HEK293T (cell line): ENCODE measurements at regions not wholly inside any gene's neighbourhood (a gene's known extent, or its start where the extent isn't known, plus 50 kb on each side); places are given as distances from the start of the nearest gene placed in this dataset.
A peak's percentile ranks its signal among the peaks of the same experiment; 100 is the strongest.
"Not testable (repeated sequence)": the region's sequence is repeated elsewhere in the genome, so short reads cannot be mapped to it uniquely, and the experiment has no call there.

ENCODE experiments used
- CTCF ChIA-PET: fragments of 350-600 bp; formaldehyde crosslinking; extraction: SDS; loops from one replicate; lab custom pipeline; 2021; ENCODE audit warnings: antibody characterized with exemption, inconsistent platforms; lab: Yijun Ruan, JAX
- POLR2A ChIA-PET: fragments of 350-600 bp; formaldehyde crosslinking; extraction: SDS; loops from one replicate; lab custom pipeline; 2020; ENCODE audit warnings: antibody characterized with exemption, inconsistent platforms; lab: Yijun Ruan, JAX
- DNase-seq: peaks from one replicate; pipeline ENCODE4 v3.0.0; 2012; ENCODE audit warnings: mixed read lengths; ENCODE audit errors: extremely low spot score
- ARNT ChIP-seq: fragments of 450-650 bp; IDR thresholded peaks from 2 replicates; pipeline ENCODE4 v1.6.1; 2017; ENCODE audit warnings: mild to moderate bottlenecking
- BHLHE40 ChIP-seq: fragments of 450-650 bp; IDR thresholded peaks from 2 replicates; pipeline ENCODE4 v1.6.1; 2016; ENCODE audit warnings: mild to moderate bottlenecking, moderate library complexity, borderline replicate concordance
- CTBP1 ChIP-seq: fragments of 450-650 bp; IDR thresholded peaks from 2 replicates; pipeline ENCODE4 v1.6.1; 2016; ENCODE audit warnings: borderline replicate concordance
- ELF4 ChIP-seq: fragments of 450-650 bp; IDR thresholded peaks from 2 replicates; pipeline ENCODE4 v1.6.1; 2017; ENCODE audit warnings: antibody characterized with exemption
- FOXA1 ChIP-seq: fragments of 450-650 bp; IDR thresholded peaks from 2 replicates; pipeline ENCODE4 v1.6.1; 2016; ENCODE audit warnings: mild to moderate bottlenecking
- FOXK2 ChIP-seq: fragments of 450-650 bp; IDR thresholded peaks from 2 replicates; pipeline ENCODE4 v1.6.1; 2016; ENCODE audit warnings: mild to moderate bottlenecking
- FOXM1 ChIP-seq: fragments of 450-650 bp; IDR thresholded peaks from 2 replicates; pipeline ENCODE4 v1.6.1; 2017; ENCODE audit warnings: mild to moderate bottlenecking, borderline replicate concordance
- HDGF ChIP-seq: fragments of 450-650 bp; IDR thresholded peaks from 2 replicates; pipeline ENCODE4 v1.6.1; 2017; ENCODE audit warnings: antibody characterized with exemption, borderline replicate concordance
- L3MBTL2 ChIP-seq: fragments of 450-650 bp; conservative IDR thresholded peaks from 2 replicates; pipeline ENCODE4 v1.6.1; 2016; ENCODE audit warnings: mild to moderate bottlenecking
- LEF1 ChIP-seq: fragments of 450-650 bp; IDR thresholded peaks from 2 replicates; pipeline ENCODE4 v1.6.1; 2017; ENCODE audit warnings: mild to moderate bottlenecking, borderline replicate concordance
- NFRKB ChIP-seq: fragments of 450-650 bp; IDR thresholded peaks from 2 replicates; pipeline ENCODE4 v1.6.1; 2016; ENCODE audit warnings: mild to moderate bottlenecking, moderate library complexity
- SP1 ChIP-seq: fragments of 450-650 bp; IDR thresholded peaks from 2 replicates; pipeline ENCODE4 v1.6.1; 2017
- SUZ12 ChIP-seq: fragments of 450-650 bp; IDR thresholded peaks from 2 replicates; pipeline ENCODE4 v1.6.1; 2016; ENCODE audit warnings: mild to moderate bottlenecking
- TARDBP ChIP-seq: fragments of 450-650 bp; IDR thresholded peaks from 2 replicates; pipeline ENCODE4 v1.6.1; 2016
- ZNF384 ChIP-seq: fragments of 450-650 bp; IDR thresholded peaks from 2 replicates; pipeline ENCODE4 v1.6.1; 2016
- TF ChIP-seq, protein P1 (sequence below): fragments of 450-650 bp; IDR thresholded peaks from 2 replicates; pipeline ENCODE4 v1.6.1; 2016

DNA sequence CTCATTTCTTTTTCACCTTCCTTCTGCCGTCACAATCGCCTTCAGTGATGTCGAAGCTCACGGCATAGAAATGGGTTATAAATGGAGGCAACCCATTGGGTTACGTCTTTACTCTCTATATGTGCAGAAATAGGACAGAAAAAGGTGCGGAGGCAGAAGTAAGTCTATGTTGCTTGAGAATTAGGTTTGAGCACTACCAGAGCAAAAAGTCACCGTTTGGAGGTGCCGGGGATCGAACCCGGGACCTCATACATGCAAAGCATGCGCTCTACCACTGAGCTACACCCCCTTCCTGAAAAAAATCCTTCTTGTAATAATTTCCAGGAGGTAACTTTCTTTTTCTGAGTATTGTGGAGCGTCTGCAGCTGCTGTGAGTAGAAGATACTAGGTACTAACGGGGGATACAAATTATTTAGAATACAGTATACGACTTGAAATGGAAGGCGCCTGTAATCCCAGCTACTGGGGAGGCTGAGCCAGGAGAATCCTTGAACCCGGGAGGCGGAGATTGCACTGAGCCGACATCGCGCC, 134.2 kb downstream of the TRIM27 start:
- TF ChIP-seq TARDBP (peak; percentile 10; the same call in 1 of the 2 replicates), NFRKB (no peak), ZNF384 (peak; percentile 48), L3MBTL2 (peak; percentile 61)
- ChIA-PET CTCF (interaction anchor here (0.6 kb wide), 1 partner anchor 18 kb away, joined by 3 read pairs; no protein-coding TSS in a partner anchor), POLR2A (interaction anchor here (0.9 to 1.0 kb wide), 2 partner anchors 12 to 13 kb away, joined by 3 read pairs; no protein-coding TSS in a partner anchor)
- no peak for DNase-seq

DNA sequence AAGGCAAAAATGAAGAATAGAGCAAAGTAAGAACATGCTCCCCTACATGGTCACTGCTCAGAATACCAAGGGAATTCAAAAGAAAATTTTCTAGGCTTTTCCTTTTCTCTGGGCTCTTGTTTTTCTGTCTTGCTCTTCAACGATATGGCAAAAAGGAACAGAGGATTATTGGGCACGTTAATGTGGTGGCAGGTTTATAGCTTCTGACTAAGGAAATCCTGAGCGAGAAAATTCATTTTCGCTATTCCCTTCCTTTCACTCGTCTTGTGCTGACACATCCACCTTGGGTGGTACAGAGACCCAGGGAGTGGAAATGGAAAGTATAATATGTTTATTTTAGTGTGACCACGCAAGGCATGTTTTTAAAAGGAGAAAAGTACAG, 132.8 kb downstream of the TRIM27 start:
- POLR2A ChIA-PET: no interaction called here
- CTCF ChIA-PET: interaction anchor here (0.8 kb wide), 1 partner anchor 56 kb away, joined by 4 read pairs; no protein-coding TSS in a partner anchor
- DNase-seq: no peak
- TF ChIP-seq FOXM1 (no peak), SP1 (no peak), TARDBP (no peak), HDGF (no peak), ELF4 (no peak), LEF1 (no peak), FOXK2 (no peak), L3MBTL2 (no peak), CTBP1 (no peak), ARNT (no peak), SUZ12 (no peak), BHLHE40 (no peak), NFRKB (no peak), ZNF384 (no peak), FOXA1 (no peak)
- TF ChIP-seq, protein P1, sequence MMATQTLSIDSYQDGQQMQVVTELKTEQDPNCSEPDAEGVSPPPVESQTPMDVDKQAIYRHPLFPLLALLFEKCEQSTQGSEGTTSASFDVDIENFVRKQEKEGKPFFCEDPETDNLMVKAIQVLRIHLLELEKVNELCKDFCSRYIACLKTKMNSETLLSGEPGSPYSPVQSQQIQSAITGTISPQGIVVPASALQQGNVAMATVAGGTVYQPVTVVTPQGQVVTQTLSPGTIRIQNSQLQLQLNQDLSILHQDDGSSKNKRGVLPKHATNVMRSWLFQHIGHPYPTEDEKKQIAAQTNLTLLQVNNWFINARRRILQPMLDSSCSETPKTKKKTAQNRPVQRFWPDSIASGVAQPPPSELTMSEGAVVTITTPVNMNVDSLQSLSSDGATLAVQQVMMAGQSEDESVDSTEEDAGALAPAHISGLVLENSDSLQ: no peak

DNA sequence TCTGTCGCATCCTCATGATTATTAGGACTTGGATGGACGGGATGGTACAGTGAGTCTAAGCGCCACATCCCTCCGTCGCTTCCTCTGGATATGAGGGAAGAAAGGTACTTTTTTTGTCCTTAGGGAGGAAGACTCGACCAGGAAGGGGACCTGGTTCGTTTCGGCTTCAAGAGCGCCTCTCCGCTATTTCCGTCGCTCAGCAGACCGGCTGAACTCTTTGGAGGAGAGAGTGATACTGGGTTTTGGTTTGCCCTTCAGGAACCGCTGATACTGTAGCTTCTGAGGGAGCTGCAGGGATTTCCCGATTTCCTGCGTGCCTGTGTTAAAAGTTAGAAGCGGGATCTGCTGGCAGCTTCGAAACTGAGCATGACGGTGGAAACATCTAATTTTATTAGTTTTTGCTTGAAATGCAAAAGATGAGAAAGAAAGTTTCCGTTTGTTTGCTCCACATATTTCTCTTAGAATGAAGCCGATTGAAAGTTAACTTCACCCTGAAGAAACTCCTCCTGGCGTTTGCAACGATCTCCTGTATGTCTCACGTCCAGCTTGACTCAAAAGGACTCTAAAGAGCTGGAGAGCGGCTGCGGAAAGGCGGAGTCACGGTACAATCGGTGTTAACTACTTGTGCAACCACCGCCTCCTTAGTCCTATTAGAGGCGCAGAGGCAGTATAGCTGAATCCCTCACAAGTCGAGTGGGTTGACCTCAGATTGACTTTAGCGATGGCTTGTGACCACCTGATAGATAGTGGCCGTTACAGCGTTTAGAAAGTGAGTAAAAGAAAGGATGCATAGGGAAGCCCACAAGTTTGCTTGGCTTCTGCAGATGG, 129.4 kb downstream of the TRIM27 start:
- CTCF ChIA-PET: interaction anchor here (0.5 to 2.6 kb wide), 6 partner anchors 22 to 190 kb away, joined by 3 to 12 read pairs (median 5); no protein-coding TSS in a partner anchor
- TF ChIP-seq L3MBTL2 (peak; percentile 30), LEF1 (no peak)
- POLR2A ChIA-PET: interaction anchor here (0.7 to 2.6 kb wide), 10 partner anchors 14 to 901 kb away, joined by 3 to 14 read pairs (median 4); a partner anchor contains a TSS
- no peak for DNase-seq

DNA sequence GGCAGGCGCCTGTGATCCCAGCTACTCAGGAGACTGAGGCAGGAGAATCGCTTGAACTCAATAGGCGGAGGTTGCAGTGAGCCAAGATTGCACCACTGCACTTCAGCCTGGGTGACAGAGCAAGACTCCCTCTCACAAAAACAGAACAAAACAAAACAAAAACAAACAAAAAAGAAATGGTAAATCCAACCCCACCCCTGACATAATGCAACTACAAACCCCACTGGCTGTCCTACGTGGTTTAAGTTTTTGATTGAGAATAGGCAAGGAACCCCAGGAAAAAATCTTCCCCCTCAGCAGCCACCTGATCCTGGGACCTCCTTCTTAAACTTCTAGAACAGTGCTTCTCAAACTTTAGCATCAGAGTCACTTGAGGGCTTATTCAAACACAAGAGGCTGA, 123.1 kb downstream of the TRIM27 start:
- CTCF ChIA-PET, DNase-seq, POLR2A ChIA-PET: not testable (repeated sequence)

DNA sequence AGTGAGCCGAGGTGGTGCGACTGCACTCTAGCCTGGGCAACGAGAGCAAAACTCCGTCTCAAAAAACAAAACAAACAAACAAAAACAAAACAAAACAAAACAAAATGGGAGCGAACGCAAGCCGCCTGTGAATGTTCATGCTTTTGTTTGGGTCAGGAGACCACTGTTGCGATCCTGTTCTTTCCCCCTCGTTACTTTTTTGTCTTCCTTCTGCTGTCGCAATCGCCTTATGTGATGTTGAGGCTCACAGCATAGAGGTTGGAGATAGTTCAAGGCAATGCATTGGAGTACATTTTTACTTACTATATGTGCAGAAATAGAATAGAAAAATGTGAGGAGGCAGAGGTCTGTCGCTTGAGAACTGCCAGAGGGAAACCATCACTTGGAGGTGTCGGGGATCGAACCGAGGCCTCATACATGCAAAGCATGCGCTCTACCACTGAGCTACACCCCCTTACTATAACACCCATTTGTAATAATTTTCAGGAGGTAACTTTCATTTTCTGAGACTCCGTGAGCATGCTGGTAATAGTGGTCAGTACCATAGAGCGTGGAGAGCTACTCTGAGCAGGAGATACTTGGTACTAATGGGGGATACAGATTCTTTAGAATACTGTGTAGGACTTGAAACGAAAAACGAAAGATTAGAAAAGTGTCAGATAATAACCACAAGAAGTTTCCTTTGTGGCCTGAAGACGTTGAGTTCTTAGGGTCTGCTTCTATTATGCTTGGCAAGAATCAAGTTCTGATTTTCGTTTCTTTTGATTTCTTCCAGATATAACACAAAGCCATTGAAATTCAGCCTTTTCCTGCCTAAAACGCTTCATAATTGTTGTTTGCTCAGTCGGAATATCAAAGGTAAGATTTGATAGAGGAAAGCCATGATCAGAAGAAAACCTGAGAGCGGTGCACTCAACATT, 121.1 kb downstream of the TRIM27 start:
- ChIA-PET POLR2A (interaction anchor here (0.8 to 1.8 kb wide), 7 partner anchors 12 to 74 kb away, joined by 3 to 7 read pairs (median 4); no protein-coding TSS in a partner anchor), CTCF (interaction anchor here (0.7 kb wide), 2 partner anchors 72 to 314 kb away, joined by 3 to 7 read pairs; no protein-coding TSS in a partner anchor)
- TF ChIP-seq L3MBTL2 (peak; percentile 7; the same call in 1 of the 2 replicates), FOXM1 (no peak)
- peak; percentile 41 for DNase-seq

DNA sequence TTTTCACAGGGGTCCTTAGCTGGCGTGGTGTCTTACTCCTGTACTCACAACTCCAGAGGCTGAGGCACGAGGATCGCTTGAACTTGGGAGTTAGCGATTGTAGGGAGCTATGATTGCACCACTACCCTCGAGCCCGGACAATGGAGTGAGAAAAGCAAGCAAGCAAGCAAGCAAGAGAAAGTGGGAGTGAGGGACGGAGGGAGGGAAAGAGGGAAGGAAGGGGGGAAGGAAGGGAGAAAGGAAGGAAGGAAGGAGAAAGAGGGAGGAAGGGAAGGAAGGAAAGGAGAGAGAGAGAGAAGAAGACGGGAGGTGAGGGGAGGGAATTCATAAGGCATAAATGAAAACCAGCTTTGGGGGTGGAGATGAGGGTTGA, 120.5 kb downstream of the TRIM27 start:
- TF ChIP-seq NFRKB (no peak), L3MBTL2 (peak; percentile 93), FOXK2 (no peak), ARNT (no peak), SUZ12 (no peak), FOXM1 (no peak), CTBP1 (no peak), BHLHE40 (no peak)
- ChIA-PET POLR2A (interaction anchor here (0.8 to 1.8 kb wide), 7 partner anchors 13 to 75 kb away, joined by 3 to 7 read pairs (median 4); no protein-coding TSS in a partner anchor), CTCF (interaction anchor here (0.7 kb wide), 2 partner anchors 71 to 314 kb away, joined by 3 to 7 read pairs; no protein-coding TSS in a partner anchor)
- DNase-seq: peak; percentile 22

DNA sequence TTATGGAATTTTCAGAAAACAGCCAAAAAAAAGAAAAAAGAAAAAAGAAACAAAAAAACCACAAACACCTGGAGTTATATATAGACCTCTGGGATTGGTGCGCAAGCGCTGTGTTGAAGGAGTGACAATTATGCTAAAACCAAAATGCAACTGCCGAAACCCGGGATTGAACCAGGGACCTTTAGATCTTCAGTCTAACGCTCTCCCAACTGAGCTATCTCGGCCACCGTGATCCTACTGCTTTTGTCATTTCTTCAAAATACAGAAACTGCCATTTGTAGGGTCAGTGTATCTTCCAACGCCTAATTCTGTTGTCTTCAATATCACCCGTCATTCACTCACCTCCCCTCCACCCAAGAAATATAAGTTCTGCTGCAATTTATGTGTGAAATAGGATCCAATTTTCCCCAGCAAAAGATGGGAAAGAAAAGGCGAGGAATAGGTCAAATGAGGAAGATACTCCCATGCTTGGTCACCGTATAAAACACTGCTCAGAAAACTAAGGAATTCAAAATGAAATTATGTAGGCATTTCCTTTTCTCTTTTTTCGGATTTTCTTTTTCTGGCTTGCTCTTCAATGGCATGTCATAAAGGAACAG, 116.0 kb downstream of the TRIM27 start:
- CTCF ChIA-PET: interaction anchor here (0.8 to 1.5 kb wide), 2 partner anchors 12 to 30 kb away, joined by 3 to 5 read pairs; no protein-coding TSS in a partner anchor
- TF ChIP-seq SP1: no peak
- TF ChIP-seq SUZ12: no peak
- TF ChIP-seq FOXM1: no peak
- TF ChIP-seq ZNF384: no peak
- TF ChIP-seq FOXA1: no peak
- no peak for TF ChIP-seq FOXK2
- no peak for TF ChIP-seq LEF1
- TF ChIP-seq ELF4: no peak
- TF ChIP-seq BHLHE40: no peak
- TF ChIP-seq ARNT: no peak
- no peak for TF ChIP-seq HDGF
- TF ChIP-seq, protein P1: no peak
- TF ChIP-seq L3MBTL2: no peak
- peak; percentile 38 for DNase-seq
- POLR2A ChIA-PET: interaction anchor here (0.6 to 1.0 kb wide), 2 partner anchors 12 to 13 kb away, joined by 3 read pairs; no protein-coding TSS in a partner anchor
